Left lung (tissue), 4 donors: ENCODE measurements at regions not wholly inside any gene's neighbourhood (a gene's known extent, or its start where the extent isn't known, plus 50 kb on each side); places are given as distances from the start of the nearest gene placed in this dataset.

Experiments used
- ATAC-seq: fragments of 200-7000 bp; cut with Tn5 transposase; one replicate; pipeline ENCODE4 v1.9.1; 2020; ENCODE audit warnings: moderate library complexity
- DNase-seq, 4 donors: peaks; one replicate each; pipeline ENCODE4 v3.0.0-alpha.2; 2013 to 2020
- H3K27ac ChIP-seq, 2 donors: fragments of 200-600 bp; sonication (generic) in 1 of 2; one replicate each; pipeline versions ENCODE4 v1.5.0 to v1.8.0; 2020 to 2021
- H3K27me3 ChIP-seq, 2 donors: fragments of 200-600 bp; sonication (generic) in 1 of 2; one replicate each; pipeline versions ENCODE4 v1.5.0 to v1.8.0; 2020 to 2021
- H3K36me3 ChIP-seq, 2 donors: fragments of 200-600 bp; sonication (generic) in 1 of 2; one replicate each; pipeline versions ENCODE4 v1.5.0 to v1.8.0; 2020 to 2021
- H3K4me1 ChIP-seq, 2 donors: fragments of 200-600 bp; one replicate each; pipeline ENCODE4 v1.8.0; 2021
- H3K4me3 ChIP-seq, 2 donors: fragments of 200-600 bp; sonication (generic) in 1 of 2; one replicate each; pipeline versions ENCODE4 v1.5.0 to v1.8.0; 2020 to 2021; ENCODE audit warnings: mild to moderate bottlenecking in 1 of 2
- H3K9me3 ChIP-seq, 2 donors: fragments of 200-600 bp; sonication (generic) in 1 of 2; one replicate each; pipeline versions ENCODE4 v1.5.0 to v1.8.0; 2020 to 2021
- CTCF ChIP-seq, 2 donors: fragments of 200-600 bp; sonication (generic) in 1 of 2; IDR thresholded peaks; one replicate each; pipeline versions ENCODE4 v1.5.0 to v1.8.0; 2021; ENCODE audit warnings: antibody characterized with exemption in 2 of 2
- intact Hi-C, 2 donors: fragments of 100-400 bp; cut with DNase I; formaldehyde crosslinking; loops; one replicate each; pipeline versions ENCODE4 v1.11.2 to v1.14.2; 2022
- donor health status: DM: no; HTN: yes; CAD: no.
- donor health status: DM: no; HTN: no; CAD: no.

DNA sequence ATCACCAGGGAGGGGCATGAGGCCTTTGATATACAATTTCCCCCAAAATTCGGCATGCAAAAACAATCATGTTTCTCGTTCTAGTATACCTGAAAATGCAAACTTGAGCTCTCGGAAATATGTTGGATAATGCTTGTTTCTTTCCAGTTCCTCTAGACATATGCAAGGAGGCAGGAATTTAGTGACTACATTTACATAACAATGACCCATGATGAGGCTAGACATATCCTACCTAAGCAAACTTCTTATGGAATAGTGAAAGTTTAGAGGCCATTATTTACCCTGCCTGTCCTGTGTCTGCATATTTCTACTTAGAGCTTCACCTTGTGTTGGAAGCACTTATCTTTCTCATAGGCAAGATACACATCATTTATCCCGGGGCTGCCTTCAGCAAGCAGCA lies 514.6 kb downstream of the KCNJ2 start:
- DNase-seq: no peak
- Histone ChIP-seq H3K9me3 (no peaks in the 10 kb centered on the region), H3K4me1 (no peaks in the 10 kb centered on the region), H3K27me3 (no peaks in the 10 kb centered on the region), H3K36me3 (no peaks in the 10 kb centered on the region), H3K27ac (no peak overlapping the region), H3K4me3 (no peak overlapping the region)
- no peak for TF ChIP-seq CTCF (IDR thresholded peaks at IDR 0.05)
- intact Hi-C loops: no loop called here
- ATAC-seq: no peak

GRCh38 chr17:70687421-70687820 lies 518.1 kb downstream of the KCNJ2 start:
- H3K4me1 ChIP-seq: no peaks in the 10 kb centered on the region
- intact Hi-C loops: no loop called here
- DNase-seq (peak in 1 of 4 donors; percentile 2), ATAC-seq (no peak)
- no peaks in the 10 kb centered on the region for H3K27me3 ChIP-seq
- H3K9me3 ChIP-seq: no peaks in the 10 kb centered on the region
- no peak overlapping the region for H3K27ac ChIP-seq
- no peaks in the 10 kb centered on the region for H3K36me3 ChIP-seq
- H3K4me3 ChIP-seq: no peak overlapping the region
- no peak for TF ChIP-seq CTCF (IDR thresholded peaks at IDR 0.05)

DNA sequence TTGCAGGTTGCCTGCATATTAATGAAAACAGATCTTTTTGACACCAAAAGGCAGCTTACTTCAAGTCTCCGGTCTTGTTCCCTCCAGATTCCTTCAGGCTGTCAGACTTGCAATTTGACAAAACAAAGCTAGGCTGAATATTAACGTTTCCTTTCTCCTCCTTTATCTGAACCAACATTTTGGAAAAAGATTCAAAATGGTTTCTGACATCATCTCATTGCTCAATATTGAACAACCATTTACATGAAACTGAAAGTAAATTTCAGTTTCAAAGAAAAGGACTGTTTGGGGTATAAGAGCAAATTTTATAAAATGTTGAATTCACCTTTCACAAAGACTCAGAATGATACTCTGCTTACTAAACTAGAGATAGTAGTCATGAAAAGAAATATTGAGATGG lies 521.8 kb downstream of the KCNJ2 start:
- intact Hi-C loops: no loop called here
- Histone ChIP-seq H3K27ac (no peak overlapping the region), H3K27me3 (no peaks in the 10 kb centered on the region), H3K4me1 (no peaks in the 10 kb centered on the region), H3K9me3 (peaks cover 0 to 3% of the 10 kb centered on the region in 2 donors), H3K4me3 (no peak overlapping the region), H3K36me3 (no peaks in the 10 kb centered on the region)
- ATAC-seq: no peak
- no peak for TF ChIP-seq CTCF (IDR thresholded peaks at IDR 0.05)
- DNase-seq: no peak

GRCh38 chr17:70699408-70699807 lies 530.1 kb downstream of the KCNJ2 start:
- ATAC-seq: no peak

GRCh38 chr17:70702683-70703255 lies 533.4 kb downstream of the KCNJ2 start:
- intact Hi-C loops: no loop called here
- Histone ChIP-seq H3K4me1 (no peaks in the 10 kb centered on the region), H3K27me3 (no peaks in the 10 kb centered on the region), H3K9me3 (peaks cover 0 to 3% of the 10 kb centered on the region in 2 donors), H3K36me3 (no peaks in the 10 kb centered on the region), H3K4me3 (no peak overlapping the region), H3K27ac (no peak overlapping the region)
- TF ChIP-seq CTCF (IDR thresholded peaks at IDR 0.05): no peak
- ATAC-seq: no peak
- DNase-seq: no peak

More at GRCh38 chr17:70699408-70699807, 530.1 kb downstream of the KCNJ2 start:
- no peaks in the 10 kb centered on the region for H3K36me3 ChIP-seq
- DNase-seq: no peak
- no peak for TF ChIP-seq CTCF (IDR thresholded peaks at IDR 0.05)
- H3K4me1 ChIP-seq: no peaks in the 10 kb centered on the region
- no peak overlapping the region for H3K27ac ChIP-seq
- no peaks in the 10 kb centered on the region for H3K27me3 ChIP-seq
- H3K9me3 ChIP-seq: peaks cover 0 to 3% of the 10 kb centered on the region in 2 donors
- intact Hi-C loops: no loop called here
- no peak overlapping the region for H3K4me3 ChIP-seq
